HG02763 (cell line): ENCODE measurements at regions not wholly inside any gene's neighbourhood (a gene's known extent, or its start where the extent isn't known, plus 50 kb on each side); places are given as distances from the start of the nearest gene placed in this dataset.
"Not testable (repeated sequence)": the region's sequence is repeated elsewhere in the genome, so short reads cannot be mapped to it uniquely, and the experiment has no call there.

ENCODE experiments used
- ATAC-seq: cut with Tn5 transposase; IDR thresholded peaks from one replicate; pipeline ENCODE4 v1.9.1; 2021; ENCODE audit warnings: mild to moderate bottlenecking, moderate library complexity; ENCODE audit not compliant: unreplicated experiment

DNA sequence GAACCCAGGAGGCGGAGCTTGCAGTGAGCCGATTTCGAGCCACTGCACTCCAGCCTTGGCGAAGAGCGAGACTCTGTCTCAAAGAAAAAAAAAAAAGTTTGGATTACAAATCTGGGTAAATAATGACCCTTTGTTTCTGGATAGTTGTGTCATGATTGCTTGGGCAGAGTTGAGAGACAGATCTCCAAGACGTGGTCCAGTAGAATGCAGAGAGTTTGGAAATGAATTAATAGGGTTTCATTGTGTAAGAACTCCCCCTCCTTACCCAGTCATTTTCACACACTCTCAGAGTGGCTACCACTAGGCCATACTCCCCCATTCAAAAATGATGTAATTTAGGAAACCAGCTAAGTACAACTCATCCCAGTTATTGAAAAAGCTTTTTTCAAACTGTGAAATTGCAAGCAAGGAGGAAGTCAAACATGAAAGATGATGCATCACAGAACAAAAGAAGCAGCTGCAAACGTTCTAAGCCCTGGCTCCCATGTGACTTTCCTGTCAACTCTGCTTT, 1331.9 kb downstream of the AACS start:
- no peak for ATAC-seq

DNA sequence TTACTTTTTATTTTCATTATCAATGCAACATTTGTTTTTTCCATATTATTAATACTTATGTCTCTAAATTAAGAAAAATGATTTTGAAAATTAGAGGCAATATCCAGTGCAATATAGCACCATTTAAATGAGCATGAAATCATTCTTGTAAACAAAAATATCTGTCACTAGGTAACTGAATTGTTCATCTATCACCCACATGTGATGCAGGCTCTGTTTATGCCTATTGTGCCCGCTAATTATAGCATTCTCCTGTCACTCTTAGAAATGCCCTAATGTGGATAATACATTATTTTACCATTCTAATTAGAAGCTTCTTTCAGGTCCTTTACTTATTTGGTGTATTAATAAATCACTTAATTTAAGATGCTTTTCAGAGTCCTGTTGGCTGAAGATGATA, 1332.4 kb downstream of the AACS start:
- ATAC-seq, result no peak

DNA sequence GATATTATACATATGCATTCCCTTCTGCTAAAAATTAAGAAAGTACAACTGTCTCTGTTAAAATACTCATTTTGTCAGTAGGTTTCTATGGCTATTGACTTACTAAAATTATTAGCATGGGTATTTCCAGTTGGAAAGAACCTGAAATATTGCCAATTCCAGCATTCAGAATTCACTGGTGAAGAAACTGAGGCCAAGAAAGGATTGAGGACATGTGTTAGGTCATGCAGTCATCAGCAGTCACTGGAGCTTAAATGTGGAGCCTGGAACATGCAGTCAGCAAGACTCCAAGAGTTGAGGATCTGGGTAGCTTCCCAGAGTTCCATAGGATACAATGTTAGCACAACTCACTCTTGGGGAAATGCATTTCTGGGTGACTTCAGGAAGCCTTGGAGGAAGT, 1335.6 kb downstream of the AACS start:
- no peak for ATAC-seq

DNA sequence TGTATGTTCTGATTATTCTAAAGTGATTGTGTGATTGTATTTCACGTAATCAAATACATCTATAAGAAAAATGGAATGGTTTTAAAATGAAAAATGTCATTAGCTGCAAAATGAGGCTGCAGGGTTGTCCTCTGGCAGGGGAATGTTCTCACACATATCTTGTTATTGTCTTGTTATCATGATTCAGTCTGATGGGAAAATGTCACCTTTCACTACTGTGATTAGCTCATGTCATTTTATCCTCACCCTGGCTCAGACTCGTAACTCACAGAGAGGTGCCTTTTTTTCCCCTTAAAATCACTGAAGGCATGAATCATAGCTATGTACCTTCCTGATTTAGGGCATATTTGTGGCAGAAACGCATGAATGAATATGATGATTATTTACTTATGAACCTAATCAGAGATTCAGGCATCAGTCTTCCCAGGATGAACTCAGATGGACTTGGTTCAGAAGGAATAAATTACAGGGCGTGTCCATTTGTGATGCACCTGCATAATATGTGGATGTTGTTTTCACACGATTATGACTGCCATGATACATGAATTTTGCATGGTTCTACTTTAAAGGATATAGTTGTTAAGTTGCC, 1339.2 kb downstream of the AACS start:
- ATAC-seq, result no peak

DNA sequence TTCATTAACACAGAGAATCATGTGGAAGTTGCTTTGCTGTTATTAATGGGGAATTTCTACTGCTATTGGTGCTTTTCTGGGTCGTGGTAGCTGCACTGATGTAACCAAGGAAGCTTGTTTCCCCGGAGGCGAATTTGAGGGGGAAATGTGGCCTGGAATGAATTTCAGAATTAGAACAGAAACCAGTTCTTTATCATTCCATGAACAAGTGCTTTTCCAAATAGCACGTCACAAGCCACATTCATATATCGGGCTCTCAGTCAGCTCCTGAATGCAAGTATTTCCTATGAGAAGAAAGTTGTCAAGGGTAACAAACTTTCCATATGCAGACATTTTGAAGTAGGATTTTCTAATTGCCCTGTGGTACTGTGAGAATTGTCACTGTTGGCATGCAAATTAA, 1353.2 kb downstream of the AACS start:
- ATAC-seq, result no peak

DNA sequence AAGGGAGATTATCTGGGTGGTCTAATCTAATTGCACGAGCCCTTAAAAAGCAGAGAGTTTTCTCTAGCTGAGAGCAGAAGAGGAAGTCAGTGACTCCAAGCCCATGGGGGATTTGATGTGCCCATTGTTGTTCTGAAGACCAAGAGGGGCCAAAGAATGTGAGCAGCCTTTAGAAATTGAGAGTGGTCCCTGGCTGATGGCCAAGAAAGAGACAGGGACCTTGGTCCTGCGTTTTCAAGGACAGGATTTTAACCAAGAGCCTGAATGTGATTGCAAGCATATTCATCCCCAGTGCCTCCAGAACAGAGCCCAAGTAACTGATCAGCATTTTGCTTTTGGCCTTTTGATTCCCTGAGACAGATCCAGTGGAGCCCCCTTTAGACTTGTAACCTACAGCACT, 1353.9 kb downstream of the AACS start:
- no peak for ATAC-seq

DNA sequence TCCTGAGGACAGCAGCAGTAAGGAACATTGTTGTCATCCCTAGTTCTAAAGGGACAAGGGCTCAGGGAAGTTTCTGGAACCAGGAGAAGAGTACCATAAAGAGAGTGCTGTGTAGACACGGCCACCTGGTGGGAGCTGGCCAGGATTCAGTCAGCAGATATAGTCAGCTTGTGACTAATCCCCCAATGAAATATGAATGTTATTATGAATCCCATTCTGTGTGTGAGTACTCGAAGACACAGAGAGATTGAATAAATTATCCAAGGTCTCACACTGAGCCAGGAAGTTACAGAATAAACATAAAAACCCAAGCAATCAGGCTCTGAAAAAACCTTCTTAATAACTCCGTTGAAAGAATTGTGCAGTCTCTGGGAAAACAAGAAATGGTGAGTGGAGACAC, 1359.5 kb downstream of the AACS start:
- no peak for ATAC-seq

DNA sequence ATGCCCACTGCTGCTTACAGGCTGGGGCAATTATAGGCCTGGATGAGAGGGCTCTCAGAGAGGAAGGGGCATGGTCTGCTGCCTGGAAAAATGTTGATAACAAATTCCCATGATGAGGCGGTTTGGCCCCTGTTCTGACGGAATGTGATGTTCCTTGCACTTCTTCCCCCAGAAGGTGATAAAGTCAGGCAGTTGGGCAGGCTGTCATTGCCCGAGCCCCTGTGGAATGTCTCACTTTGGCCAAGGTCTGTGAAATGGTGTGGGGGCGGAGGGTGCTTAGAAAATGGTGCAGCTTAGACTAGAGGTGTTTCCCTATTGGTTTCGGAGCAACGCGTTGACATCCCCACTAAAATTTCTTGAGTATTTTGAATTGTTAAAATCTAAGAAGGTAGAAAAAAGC, 1360.0 kb downstream of the AACS start:
- ATAC-seq, result no peak

DNA sequence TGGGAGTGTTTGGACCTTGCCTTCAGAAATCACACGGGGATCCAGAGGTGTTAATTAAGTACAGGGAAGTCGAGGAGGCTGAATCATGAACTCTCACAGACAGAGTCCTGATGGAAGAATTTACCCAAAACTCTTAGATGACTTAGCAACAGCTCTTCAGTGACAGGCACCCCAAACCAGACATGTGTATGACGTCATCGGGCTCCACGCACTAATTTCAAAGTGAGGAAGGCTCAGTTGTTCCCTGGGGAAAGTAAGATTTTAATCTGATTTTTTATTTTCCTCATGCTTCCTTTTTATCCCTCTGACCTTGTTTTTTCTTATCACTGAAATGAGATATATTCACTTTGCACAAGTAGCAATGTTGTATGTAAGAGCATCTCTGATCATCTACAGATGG, 1363.5 kb downstream of the AACS start:
- no peak for ATAC-seq

DNA sequence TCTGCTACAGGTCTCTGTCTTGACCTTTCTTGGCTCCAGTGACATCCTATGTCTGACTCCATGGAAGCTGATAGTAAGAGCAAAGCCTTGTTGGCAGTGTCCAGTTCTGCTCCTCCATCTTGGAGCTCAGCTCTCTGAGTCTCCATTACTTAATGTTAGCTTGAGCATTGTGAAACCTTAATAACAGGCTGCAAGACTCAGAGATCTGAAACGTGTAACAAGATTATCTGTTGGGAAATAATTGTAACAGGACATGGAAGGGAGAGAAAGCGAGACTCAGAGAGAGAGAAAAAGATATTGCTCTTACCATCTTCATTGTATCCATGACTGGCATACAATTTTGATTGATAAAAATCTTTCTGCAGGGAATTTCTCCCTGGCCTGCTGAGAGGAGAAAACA, 1365.7 kb downstream of the AACS start:
- ATAC-seq, result no peak

DNA sequence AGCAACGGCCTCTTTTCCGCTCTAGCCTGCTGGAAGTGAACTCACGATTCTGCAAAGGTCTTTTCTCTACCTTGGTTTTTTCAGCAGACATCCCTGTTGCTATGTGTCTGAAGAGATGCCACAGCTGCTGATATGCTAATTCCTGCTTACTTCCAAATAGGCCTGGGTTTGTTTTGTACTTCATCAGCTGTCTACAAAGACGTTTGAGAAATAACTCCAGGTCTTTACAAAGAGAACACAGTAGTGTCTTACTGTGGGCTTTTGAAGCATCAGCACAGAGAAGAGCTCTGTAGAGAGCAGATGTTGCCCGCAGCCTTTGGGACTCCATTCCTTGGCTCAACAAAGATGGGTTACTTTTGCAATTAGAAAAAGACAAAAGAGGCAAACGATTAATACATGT, 1366.5 kb downstream of the AACS start:
- ATAC-seq, result no peak

DNA sequence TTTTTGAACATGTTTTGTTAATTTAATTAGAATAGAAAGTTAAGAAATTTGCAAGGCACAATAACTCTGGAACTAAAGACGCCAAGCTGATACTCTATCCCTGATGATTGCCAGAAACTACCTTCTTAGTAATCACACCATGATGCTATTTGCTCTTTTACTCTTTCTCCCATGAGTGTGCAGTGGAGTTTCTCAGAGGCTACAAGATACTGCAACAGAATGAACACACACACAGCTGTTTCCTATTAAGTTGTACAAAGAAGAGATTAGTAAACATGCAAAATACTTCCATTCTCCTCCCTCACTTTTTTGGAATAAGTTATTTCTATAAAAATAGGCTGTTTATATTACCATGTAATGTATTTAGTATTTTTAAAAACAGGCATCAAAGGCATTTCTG, 1367.5 kb downstream of the AACS start:
- ATAC-seq, result no peak

DNA sequence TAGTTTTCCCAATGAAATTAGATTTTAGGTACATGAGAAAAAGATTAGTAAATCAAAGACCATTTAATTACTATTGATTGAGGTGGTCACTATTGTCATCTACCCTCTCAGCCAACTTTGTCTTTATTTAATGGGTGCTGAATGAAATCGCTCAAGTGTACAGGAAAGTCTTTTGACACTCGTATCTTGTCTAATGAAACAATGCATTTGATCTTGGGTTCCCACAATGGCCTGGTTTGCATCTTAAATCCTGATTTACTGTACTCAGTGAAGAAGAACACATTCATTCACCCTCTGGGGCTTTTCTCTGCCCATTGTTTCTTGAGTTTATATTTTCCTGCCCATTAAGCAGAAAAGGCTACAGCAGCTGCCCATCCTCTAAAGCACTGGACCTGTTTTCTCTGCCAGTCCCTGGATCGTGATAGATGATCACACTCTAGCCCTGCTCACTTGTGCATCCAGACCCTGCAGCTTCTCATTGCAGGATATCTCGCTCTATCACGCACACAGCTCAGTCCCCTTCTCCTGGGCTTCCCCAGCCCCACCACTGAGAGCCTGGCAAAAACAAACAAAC, 1369.3 kb downstream of the AACS start:
- no peak for ATAC-seq

DNA sequence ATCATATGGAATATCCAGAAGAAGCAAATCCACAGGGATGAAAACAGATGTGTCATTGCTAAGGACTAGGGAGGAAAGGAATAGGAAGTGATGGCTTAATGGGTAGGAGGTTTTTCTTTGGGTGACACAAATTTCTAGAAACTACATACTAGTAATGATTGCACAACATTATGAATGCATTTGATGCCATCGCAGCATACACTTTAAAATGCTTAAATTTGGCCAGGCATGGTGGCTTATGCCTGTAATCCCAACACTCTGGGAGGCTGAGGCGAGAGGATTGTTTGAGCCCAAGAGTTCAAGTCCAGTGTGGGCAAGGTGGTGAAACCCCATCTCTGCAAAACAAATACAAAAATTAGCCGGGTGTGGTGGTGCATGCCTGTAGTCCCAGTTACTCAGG, 1370.8 kb downstream of the AACS start:
- no peak for ATAC-seq

DNA sequence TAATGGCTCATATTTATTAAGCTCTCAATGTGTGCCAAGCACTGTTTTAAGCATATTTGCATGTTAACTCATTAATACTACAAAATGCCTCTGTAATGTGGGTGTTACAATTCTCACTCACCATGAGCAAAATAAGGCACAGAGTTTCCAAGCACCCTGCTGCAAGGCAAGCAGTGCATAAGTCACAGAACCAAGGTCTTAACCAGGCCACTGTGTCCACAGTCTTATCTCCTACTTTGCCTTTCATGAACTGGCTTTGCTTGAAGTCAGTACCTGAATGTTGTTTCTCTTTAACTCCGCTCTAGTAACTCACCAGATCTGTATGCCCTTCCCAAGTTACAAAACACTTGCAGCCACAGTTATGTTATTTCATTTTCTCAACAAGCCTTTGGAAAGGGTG, 1372.7 kb downstream of the AACS start:
- ATAC-seq, result no peak

DNA sequence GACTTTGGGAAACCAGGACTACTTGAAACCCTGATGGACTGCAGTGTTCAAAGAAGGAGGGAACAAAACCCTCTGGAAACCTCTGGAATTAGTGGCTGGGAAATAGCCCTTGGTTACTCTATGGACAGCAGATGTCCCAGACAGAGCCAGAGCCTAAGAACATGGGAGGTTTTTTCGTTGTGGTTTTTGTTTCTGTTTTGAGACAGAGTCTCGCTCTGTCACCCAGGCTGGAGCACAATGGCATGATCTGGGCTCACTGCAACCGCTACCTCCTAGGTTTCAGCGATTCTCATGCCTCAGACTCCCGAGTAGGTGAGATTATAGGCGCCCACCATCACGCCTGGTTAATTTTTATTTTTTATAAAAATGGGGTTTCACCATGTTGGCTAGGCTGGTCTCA, 1378.7 kb downstream of the AACS start:
- ATAC-seq, result no peak

DNA sequence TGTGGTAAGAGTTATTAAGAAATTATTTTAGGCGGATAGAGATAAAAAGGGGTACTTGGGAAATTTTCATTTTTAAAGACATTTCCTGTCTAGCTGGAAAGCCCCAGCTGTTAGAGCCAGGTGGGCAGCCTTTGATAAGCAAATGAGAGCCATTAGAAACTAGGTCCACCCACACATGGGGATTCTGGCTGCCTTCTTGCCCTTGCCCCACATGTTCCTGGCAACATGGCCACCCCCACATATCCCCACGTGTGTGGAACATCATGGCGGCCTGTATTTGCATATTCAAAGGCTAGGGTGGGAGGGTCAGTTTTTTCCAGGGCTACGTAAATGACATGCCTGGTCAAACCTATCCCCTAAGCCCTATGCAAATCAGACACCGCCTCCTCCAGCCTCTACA, 1382.1 kb downstream of the AACS start:
- no peak for ATAC-seq

DNA sequence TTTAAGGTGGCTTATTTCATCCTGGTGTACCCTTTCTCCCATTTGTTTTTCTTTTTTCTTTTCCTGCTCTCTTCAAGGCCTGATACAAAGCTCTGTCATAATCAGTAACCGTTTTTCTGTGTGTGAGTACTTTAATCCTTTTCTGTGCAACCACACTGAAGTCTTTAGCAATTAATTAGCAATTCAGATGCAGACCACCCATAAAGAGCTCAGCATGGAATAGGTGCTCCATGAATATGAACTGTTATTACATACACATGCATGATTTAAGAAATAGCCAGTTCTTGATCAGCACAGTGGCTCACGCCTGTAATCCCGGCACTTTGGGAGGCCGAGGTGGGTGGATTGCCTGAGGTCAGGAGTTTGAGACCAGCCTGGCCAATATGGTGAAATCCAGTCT, 1386.6 kb downstream of the AACS start:
- no peak for ATAC-seq

DNA sequence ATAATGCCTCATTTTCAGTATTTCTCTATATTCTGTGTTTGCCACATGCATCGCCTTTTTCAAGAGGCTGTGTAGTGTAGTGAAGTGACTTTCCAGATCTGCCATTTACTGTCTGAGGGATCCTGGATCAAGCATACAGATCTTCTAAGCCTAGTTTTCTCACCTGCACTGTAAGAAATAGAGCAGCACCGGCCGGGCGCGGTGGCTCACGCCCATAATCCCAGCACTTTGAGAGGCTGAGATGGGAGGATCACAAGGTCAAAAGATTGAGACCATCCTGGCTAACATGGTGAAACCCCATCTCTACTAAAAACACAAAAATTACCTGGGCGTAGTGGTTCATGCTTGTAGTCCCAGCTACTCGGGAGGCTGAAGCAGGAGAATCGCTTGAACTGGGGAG, 1387.5 kb downstream of the AACS start:
- ATAC-seq, result not testable (repeated sequence)

DNA sequence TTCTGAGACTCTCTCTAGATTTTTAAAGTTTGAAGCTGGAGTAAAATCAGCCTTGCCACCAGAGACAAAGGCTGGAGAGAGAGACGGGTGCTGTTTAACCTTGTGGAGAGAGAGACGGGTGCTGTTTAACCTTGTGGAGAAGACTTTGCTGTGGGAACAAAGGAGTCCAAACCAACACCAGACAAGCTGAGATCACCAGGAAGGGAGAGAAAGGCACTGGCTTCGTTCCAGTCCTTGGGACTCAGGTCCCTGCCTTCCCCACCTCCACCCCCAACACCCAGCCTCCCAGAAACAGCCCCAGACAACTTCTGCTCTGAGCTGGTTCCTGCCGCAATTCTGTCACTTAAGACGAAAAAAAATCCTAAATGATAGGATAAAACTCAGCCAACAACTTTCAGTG, 1389.3 kb downstream of the AACS start:
- ATAC-seq, result no peak

DNA sequence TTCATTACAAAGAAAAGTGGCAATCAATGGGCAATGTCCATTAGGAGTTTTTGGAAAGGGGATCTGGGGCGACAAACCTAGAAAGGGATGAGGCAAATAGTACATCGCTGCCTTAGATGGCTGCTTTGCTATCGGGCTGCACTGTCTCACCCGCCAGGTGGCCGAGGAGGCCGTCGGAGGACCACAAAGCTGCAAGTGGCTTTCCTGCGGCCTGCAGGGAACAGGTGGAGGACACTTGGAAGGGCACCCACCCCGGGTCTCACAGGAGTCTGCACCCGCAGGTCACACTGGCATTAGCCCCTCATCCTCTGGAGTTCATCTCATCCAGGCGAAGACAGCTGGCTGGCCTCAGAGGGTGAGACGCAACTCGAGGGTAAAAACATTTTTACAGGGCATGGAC, 1392.5 kb downstream of the AACS start:
- ATAC-seq, result no peak

DNA sequence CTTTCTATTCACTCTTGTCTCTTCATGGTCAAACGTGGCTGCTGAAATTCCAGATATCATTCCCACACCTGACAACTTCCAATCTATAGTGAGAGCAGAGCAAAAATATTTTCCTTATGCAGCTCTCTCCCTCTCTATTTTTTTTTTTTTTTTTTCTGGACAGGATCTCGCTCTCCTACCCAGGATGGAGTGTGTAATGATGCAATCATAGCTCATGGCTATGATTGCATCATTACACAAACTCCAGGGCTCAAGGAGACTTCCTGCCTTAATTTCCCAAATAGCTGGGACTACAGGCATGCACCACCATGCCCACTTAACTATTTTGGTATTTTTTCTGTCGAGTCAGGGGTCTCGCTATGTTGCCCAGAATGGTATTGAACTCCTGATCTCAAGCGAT, 1398.9 kb downstream of the AACS start:
- ATAC-seq, result no peak

DNA sequence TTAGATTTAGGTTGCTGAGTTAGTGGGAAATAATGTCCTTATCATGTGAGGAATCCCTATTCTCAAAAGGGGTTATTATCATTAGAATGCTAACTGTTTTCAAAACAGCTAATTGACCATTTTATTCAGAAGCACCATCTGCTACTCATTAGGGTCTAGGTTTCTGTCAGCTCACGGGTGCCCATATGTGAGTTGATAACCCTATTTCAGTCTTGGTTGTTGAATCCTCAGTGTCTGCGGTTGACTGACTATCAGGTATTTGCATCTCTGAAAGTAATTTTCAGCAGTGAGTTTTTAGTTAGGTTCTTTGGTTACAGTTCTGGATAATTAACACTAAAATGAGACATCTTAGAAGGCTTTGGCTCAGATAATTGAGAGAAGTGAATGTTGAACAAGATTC, 1404.0 kb downstream of the AACS start:
- ATAC-seq, result no peak
